HFFc6 (cell line): ENCODE measurements at regions not wholly inside any gene's neighbourhood (a gene's known extent, or its start where the extent isn't known, plus 50 kb on each side); places are given as distances from the start of the nearest gene placed in this dataset.

Experiments used
- DNase-seq: peaks from one replicate; pipeline ENCODE4 v3.0.0-alpha.2; 2018
- H3K27ac Mint-ChIP-seq: 2 replicates; pipeline ENCODE4 v1.8.0; 2020; ENCODE audit warnings: mild to moderate bottlenecking, mixed read lengths
- H3K27me3 Mint-ChIP-seq: 2 replicates; pipeline ENCODE4 v1.8.0; 2021; ENCODE audit warnings: mild to moderate bottlenecking, moderate library complexity, mixed read lengths; ENCODE audit not compliant: insufficient read depth
- H3K36me3 Mint-ChIP-seq: 2 replicates; pipeline ENCODE4 v1.8.0; 2021; ENCODE audit warnings: low read depth, mixed read lengths
- H3K4me1 Mint-ChIP-seq: 2 replicates; pipeline ENCODE4 v1.8.0; 2020; ENCODE audit warnings: low read depth, mixed read lengths
- H3K4me3 Mint-ChIP-seq: 2 replicates; pipeline ENCODE4 v1.8.0; 2020; ENCODE audit warnings: mild to moderate bottlenecking, moderate library complexity, mixed read lengths
- H3K9me3 Mint-ChIP-seq: 2 replicates; pipeline ENCODE4 v1.8.0; 2020; ENCODE audit warnings: mild to moderate bottlenecking, mixed read lengths
- CTCF ChIP-seq: fragments of 200-600 bp; sonication (generic); IDR thresholded peaks from 2 replicates; pipeline ENCODE4 v1.5.0; 2021; ENCODE audit warnings: antibody characterized with exemption, mild to moderate bottlenecking

- no peak overlapping the region for H3K4me3 Mint-ChIP-seq
- DNase-seq: no peak
- no peak for TF ChIP-seq CTCF
- H3K27ac Mint-ChIP-seq: no peak overlapping the region
- H3K9me3 Mint-ChIP-seq: no peaks in the 10 kb centered on the region
- peaks cover 37% of the 10 kb centered on the region for H3K4me1 Mint-ChIP-seq
- no peaks in the 10 kb centered on the region for H3K27me3 Mint-ChIP-seq
- H3K36me3 Mint-ChIP-seq: no peaks in the 10 kb centered on the region
Observed at GRCh38 chr10:109433434-109433833, 489.9 kb downstream of the XPNPEP1 start.

GRCh38 chr10:109432281-109432680 lies 491.0 kb downstream of the XPNPEP1 start:
- no peak for DNase-seq
- H3K9me3 Mint-ChIP-seq: no peaks in the 10 kb centered on the region
- H3K36me3 Mint-ChIP-seq: no peaks in the 10 kb centered on the region
- peaks cover 44% of the 10 kb centered on the region for H3K4me1 Mint-ChIP-seq
- no peak for TF ChIP-seq CTCF
- H3K27me3 Mint-ChIP-seq: no peaks in the 10 kb centered on the region
- H3K4me3 Mint-ChIP-seq: no peak overlapping the region
- H3K27ac Mint-ChIP-seq: no peak overlapping the region

- H3K4me3 Mint-ChIP-seq: peak overlapping the region; percentile 51; the same call in 1 of the 2 replicates
- TF ChIP-seq CTCF: no peak
- DNase-seq: no peak
- H3K4me1 Mint-ChIP-seq: peaks cover 50% of the 10 kb centered on the region
- no peaks in the 10 kb centered on the region for H3K9me3 Mint-ChIP-seq
- no peaks in the 10 kb centered on the region for H3K36me3 Mint-ChIP-seq
- H3K27me3 Mint-ChIP-seq: no peaks in the 10 kb centered on the region
- peak overlapping the region; percentile 86 for H3K27ac Mint-ChIP-seq
Observed at GRCh38 chr10:109430799-109431198, 492.5 kb downstream of the XPNPEP1 start.

- H3K4me1 Mint-ChIP-seq: peaks cover 50% of the 10 kb centered on the region
- H3K36me3 Mint-ChIP-seq: no peaks in the 10 kb centered on the region
- no peak for TF ChIP-seq CTCF
- H3K27ac Mint-ChIP-seq: peak overlapping the region; percentile 86
- no peaks in the 10 kb centered on the region for H3K9me3 Mint-ChIP-seq
- no peaks in the 10 kb centered on the region for H3K27me3 Mint-ChIP-seq
- peak overlapping the region; percentile 51 for H3K4me3 Mint-ChIP-seq
- DNase-seq: peak; percentile 82
Observed at GRCh38 chr10:109430043-109430760, 493.1 kb downstream of the XPNPEP1 start.

- no peaks in the 10 kb centered on the region for H3K9me3 Mint-ChIP-seq
- TF ChIP-seq CTCF: no peak
- no peak overlapping the region for H3K4me3 Mint-ChIP-seq
- no peaks in the 10 kb centered on the region for H3K27me3 Mint-ChIP-seq
- DNase-seq: no peak
- no peak overlapping the region for H3K27ac Mint-ChIP-seq
- H3K36me3 Mint-ChIP-seq: no peaks in the 10 kb centered on the region
- peaks cover 50% of the 10 kb centered on the region for H3K4me1 Mint-ChIP-seq
Observed at GRCh38 chr10:109428775-109429491, 494.4 kb downstream of the XPNPEP1 start.
